Ishikawa (cell line): ENCODE measurements at regions not wholly inside any gene's neighbourhood (a gene's known extent, or its start where the extent isn't known, plus 50 kb on each side); places are given as distances from the start of the nearest gene placed in this dataset.

Source experiments
- EP300 ChIP-seq: IDR thresholded peaks from 2 replicates; pipeline ENCODE4 v1.6.1; 2012; ENCODE audit warnings: borderline replicate concordance
- NFIC ChIP-seq: IDR thresholded peaks from 2 replicates; pipeline ENCODE4 v1.6.1; 2012
- TF ChIP-seq, protein P1 (sequence below): IDR thresholded peaks from 2 replicates; pipeline ENCODE4 v1.6.1; 2012
- TF ChIP-seq, protein P2 (sequence below): IDR thresholded peaks from 2 replicates; pipeline ENCODE4 v1.6.1; 2012

DNA sequence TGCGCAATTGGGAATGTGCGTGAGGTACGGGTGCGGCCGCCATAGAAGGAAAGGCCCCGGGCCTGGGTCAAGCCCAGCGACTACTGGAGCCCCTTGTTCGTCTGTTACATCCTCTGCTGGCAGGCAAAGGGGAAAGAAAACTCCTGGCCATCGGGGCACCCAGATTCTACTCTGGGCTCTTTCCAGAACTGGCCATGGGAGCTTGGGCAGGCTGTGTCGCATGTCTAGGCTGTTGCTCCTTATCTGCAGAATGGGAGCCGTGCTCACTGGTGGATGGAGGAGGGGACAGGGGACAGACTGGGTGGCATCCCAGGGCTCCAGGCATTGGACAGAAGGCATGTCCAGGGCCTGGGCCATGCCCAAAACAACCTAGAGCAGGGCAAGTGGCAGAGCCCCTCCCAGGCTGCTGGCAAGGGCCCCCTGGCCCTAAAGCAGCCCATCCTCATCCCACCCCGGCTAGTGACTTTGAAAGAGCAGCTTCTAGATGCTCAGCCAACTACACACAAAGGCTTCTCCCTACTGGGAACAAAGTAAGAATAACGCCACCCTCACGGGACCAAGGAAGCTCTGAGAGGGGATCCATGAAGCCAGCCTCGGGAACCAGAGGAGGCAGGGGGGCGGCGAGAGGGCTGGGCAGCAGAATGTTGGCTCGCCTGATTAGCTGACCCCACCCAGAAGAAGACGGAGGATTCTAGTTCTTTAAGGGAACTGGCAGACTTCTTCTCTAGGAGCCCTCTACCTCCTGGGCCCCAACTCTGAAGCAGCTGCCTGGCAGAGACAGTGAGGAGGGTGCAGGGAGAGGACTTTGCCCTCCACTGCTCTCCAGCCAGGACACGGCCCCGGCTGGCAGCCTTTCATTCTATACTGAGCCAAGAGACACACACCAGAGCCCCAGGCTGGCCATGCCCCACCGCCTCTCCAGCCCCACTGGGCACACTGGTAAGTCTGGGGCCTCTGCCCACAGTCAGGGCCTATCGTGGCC, 96.8 kb downstream of the SINHCAF start:
- no peak for TF ChIP-seq EP300
- TF ChIP-seq, protein P1, sequence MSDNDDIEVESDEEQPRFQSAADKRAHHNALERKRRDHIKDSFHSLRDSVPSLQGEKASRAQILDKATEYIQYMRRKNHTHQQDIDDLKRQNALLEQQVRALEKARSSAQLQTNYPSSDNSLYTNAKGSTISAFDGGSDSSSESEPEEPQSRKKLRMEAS, result no peak
- no peak for TF ChIP-seq NFIC
- TF ChIP-seq, protein P2, sequence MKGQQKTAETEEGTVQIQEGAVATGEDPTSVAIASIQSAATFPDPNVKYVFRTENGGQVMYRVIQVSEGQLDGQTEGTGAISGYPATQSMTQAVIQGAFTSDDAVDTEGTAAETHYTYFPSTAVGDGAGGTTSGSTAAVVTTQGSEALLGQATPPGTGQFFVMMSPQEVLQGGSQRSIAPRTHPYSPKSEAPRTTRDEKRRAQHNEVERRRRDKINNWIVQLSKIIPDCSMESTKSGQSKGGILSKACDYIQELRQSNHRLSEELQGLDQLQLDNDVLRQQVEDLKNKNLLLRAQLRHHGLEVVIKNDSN, result no peak
